ENCODE measurements at regions not wholly inside any gene's neighbourhood (a gene's known extent, or its start where the extent isn't known, plus 50 kb on each side); places are given as distances from the start of the nearest gene placed in this dataset.

DNA sequence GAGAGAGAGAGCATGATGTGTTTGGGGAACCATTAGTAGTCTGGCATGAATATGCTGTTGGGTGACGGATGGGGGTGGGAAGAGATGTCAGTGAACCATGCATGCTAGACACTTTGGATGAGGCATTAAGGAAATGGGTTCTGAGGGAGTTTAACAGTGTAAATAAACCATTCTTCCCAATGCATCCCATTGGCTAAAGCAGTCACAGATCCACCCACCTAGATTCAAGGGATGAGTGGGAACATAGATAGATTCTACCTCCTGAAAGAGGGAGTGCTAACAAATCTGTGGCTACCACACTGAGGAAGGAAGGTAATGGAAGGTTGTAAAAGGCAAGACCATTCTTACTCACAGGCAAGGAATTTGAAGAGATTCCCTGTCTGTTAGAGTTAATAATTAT, 129.8 kb upstream of the CACNA1E start:
- Histone ChIP-seq H3K36me3 (no peaks in the 10 kb centered on the region), H3K4me3 (ENCODE audit: low read depth, low read length) (no peak overlapping the region), H3K27ac (no peak overlapping the region), H3K9me3 (ENCODE audit: severe bottlenecking) (no peaks in the 10 kb centered on the region), H3K27me3 (ENCODE audit: insufficient read depth, low read depth, severe bottlenecking) (no peaks in the 10 kb centered on the region)
- TF ChIP-seq, protein P1, sequence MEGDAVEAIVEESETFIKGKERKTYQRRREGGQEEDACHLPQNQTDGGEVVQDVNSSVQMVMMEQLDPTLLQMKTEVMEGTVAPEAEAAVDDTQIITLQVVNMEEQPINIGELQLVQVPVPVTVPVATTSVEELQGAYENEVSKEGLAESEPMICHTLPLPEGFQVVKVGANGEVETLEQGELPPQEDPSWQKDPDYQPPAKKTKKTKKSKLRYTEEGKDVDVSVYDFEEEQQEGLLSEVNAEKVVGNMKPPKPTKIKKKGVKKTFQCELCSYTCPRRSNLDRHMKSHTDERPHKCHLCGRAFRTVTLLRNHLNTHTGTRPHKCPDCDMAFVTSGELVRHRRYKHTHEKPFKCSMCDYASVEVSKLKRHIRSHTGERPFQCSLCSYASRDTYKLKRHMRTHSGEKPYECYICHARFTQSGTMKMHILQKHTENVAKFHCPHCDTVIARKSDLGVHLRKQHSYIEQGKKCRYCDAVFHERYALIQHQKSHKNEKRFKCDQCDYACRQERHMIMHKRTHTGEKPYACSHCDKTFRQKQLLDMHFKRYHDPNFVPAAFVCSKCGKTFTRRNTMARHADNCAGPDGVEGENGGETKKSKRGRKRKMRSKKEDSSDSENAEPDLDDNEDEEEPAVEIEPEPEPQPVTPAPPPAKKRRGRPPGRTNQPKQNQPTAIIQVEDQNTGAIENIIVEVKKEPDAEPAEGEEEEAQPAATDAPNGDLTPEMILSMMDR (IDR thresholded peaks at IDR 0.05; ENCODE audit: low read depth, low read length): no peak
- DNase-seq: no peak

DNA sequence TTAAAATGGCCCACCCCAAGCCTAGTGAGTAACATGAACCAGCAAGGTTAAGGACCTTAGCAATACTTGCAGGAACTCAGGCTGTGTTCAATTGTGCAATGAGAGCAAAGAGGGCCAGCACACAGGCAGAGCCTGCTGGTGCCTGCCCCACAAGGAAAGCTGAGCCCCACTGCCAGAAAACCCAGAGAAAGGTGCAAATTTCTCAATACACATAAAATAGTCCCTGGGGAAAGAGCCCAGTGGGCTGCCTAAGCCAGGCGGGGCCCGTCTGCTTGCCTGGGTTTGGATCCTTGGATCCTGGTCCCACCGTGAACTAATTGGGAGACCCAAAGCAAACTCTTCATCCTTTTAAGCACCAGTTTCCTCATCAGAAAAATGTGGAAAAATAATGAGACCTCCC, 128.5 kb upstream of the CACNA1E start:
- H3K27me3 ChIP-seq (ENCODE audit: insufficient read depth, low read depth, severe bottlenecking): no peaks in the 10 kb centered on the region
- TF ChIP-seq, protein P1 (IDR thresholded peaks at IDR 0.05; ENCODE audit: low read depth, low read length): no peak
- no peaks in the 10 kb centered on the region for H3K36me3 ChIP-seq
- DNase-seq: no peak
- H3K4me3 ChIP-seq (ENCODE audit: low read depth, low read length): no peak overlapping the region
- no peaks in the 10 kb centered on the region for H3K9me3 ChIP-seq (ENCODE audit: severe bottlenecking)
- H3K27ac ChIP-seq: no peak overlapping the region

DNA sequence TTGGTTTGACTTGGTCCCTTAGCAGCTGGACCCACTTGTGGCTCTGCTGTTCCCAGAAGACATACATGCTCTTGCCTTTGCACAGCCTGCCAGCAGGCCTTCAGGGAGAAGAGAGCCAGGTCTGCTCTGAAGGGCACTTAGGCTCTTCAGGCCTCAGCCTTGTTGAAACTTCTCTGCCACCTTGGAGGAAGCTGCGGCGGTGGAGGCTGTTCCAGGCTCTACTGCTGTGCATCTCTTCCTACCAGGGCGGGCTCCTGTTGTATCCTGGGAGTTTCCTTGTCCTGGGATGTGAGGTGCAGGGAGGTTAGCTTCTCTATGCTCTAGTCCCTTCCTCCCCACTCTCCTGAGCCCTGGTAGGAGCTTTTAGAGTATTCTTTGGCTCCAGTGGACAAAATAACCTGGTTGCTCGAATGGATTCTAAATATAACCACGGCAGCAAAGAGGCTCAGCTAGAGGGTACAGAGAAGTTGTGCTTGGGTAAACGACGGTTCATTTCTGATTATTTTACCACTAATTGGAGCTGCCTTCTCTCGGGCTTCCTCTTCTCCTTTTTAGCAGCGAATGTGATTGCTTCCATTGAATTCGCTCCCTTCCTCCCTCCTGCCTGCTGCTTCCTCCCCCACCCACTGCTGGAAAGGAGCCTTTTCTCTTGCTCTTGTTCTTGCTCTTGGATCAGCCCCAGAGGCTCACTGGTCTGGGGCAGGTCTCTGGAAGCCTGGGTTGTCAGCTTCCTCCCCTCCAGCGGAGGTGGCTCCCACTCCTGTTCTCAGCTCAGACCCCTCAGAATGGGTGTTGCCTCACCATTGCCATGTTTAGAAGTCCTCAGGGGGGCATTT, 126.6 kb upstream of the CACNA1E start:
- Histone ChIP-seq H3K4me3 (ENCODE audit: low read depth, low read length) (no peak overlapping the region), H3K27ac (no peak overlapping the region), H3K27me3 (ENCODE audit: insufficient read depth, low read depth, severe bottlenecking) (no peaks in the 10 kb centered on the region), H3K36me3 (no peaks in the 10 kb centered on the region), H3K9me3 (ENCODE audit: severe bottlenecking) (no peaks in the 10 kb centered on the region)
- TF ChIP-seq, protein P1 (IDR thresholded peaks at IDR 0.05; ENCODE audit: low read depth, low read length): no peak
- no peak for DNase-seq

DNA sequence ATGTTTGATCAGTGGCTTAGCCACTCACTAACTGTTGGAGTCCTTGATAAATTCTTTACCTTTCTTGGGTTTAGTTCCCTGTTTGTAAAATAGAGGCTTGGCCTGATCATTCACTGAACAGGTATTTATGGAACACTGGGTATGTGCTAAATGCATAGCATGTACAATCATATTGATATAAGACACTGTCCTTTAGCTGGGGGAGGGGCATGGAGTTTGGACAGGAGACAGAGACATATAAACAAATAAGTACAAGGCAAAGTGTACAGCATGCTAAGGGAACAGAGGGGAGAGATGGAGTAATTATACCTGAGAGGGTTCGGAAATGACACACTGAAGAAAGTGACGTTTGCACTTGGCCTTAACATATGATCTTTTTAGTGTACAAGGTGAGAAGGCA, 124.3 kb upstream of the CACNA1E start:
- Histone ChIP-seq H3K36me3 (no peaks in the 10 kb centered on the region), H3K9me3 (ENCODE audit: severe bottlenecking) (no peaks in the 10 kb centered on the region), H3K27me3 (ENCODE audit: insufficient read depth, low read depth, severe bottlenecking) (no peaks in the 10 kb centered on the region), H3K27ac (no peak overlapping the region), H3K4me3 (ENCODE audit: low read depth, low read length) (no peak overlapping the region)
- TF ChIP-seq, protein P1 (IDR thresholded peaks at IDR 0.05; ENCODE audit: low read depth, low read length): no peak
- no peak for DNase-seq

DNA sequence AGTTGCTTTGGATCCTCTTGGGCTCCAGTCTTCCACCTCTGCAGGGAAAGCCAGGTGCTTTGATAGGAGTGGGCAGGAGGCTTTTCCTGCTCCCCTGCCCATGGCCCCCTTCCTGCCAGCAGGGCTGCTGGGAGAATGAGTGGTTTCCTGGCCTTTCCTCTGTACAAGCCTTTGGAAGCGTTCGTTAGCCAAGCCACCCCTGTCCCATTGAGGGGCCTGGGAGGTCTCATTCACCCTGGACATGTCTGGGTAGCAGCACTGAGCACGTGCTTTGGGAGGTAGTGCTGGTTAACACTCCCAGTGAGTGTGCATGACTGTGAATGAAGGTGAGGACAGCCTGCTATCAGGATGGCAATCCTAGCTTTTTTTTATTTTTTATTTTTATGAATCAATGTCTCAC, 118.5 kb upstream of the CACNA1E start:
- Histone ChIP-seq H3K27ac (no peak overlapping the region), H3K4me3 (ENCODE audit: low read depth, low read length) (no peak overlapping the region), H3K27me3 (ENCODE audit: insufficient read depth, low read depth, severe bottlenecking) (no peaks in the 10 kb centered on the region), H3K9me3 (ENCODE audit: severe bottlenecking) (no peaks in the 10 kb centered on the region), H3K36me3 (no peaks in the 10 kb centered on the region)
- no peak for DNase-seq
- TF ChIP-seq, protein P1 (IDR thresholded peaks at IDR 0.05; ENCODE audit: low read depth, low read length): no peak

DNA sequence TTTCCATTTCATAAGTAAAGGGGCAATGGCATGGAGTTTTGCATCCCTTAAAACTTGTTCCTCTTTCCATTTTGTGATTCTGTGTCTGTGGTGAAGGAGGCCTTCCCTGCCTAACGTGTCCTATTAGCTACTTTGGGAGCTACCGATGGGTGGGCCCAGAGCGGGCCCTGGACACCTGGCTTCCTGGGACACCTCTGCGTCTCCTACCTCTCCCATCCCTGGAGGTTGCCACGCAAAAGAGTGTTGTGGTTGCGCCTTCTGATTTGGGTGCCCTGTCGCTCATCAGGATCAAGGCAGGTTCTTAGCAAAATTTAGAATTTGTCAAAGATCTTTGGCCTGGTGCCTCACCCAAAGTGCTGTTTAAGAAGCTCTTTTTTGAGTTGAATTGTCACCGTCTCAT, 116.4 kb upstream of the CACNA1E start:
- H3K27ac ChIP-seq: no peak overlapping the region
- DNase-seq: no peak
- H3K27me3 ChIP-seq (ENCODE audit: insufficient read depth, low read depth, severe bottlenecking): no peaks in the 10 kb centered on the region
- TF ChIP-seq, protein P1 (IDR thresholded peaks at IDR 0.05; ENCODE audit: low read depth, low read length): no peak
- no peaks in the 10 kb centered on the region for H3K9me3 ChIP-seq (ENCODE audit: severe bottlenecking)
- H3K4me3 ChIP-seq (ENCODE audit: low read depth, low read length): no peak overlapping the region
- no peaks in the 10 kb centered on the region for H3K36me3 ChIP-seq
